Astrocyte of the cerebellum (primary cell): ENCODE measurements at regions not wholly inside any gene's neighbourhood (a gene's known extent, or its start where the extent isn't known, plus 50 kb on each side); places are given as distances from the start of the nearest gene placed in this dataset.

Source experiments
- DNase-seq: peaks from one replicate; pipeline ENCODE4 v3.0.0-alpha.2; 2011; ENCODE audit warnings: low read depth
- H3K4me3 ChIP-seq: 2 replicates; pipeline ENCODE4 v1.5.1; 2011; ENCODE audit warnings: mild to moderate bottlenecking, low read depth, low read length, moderate library complexity
- CTCF ChIP-seq: IDR thresholded peaks from 2 replicates; pipeline ENCODE4 v1.5.1; 2012; ENCODE audit warnings: low read length, low read depth, moderate library complexity, mild to moderate bottlenecking; ENCODE audit errors: missing control alignments
- in situ Hi-C: cut with HindIII; loops from 2 replicates; pipeline ENCODE4 v1.10.0; 2017; ENCODE audit warnings: low sequenced_read_pairs

GRCh38 chr14:80364274-80364673 is 153.0 kb upstream of the DIO2 start:
- no peak for DNase-seq
- peak; percentile 31 for TF ChIP-seq CTCF
- no peak overlapping the region for H3K4me3 ChIP-seq
- in situ Hi-C loops = no loop called here

DNA sequence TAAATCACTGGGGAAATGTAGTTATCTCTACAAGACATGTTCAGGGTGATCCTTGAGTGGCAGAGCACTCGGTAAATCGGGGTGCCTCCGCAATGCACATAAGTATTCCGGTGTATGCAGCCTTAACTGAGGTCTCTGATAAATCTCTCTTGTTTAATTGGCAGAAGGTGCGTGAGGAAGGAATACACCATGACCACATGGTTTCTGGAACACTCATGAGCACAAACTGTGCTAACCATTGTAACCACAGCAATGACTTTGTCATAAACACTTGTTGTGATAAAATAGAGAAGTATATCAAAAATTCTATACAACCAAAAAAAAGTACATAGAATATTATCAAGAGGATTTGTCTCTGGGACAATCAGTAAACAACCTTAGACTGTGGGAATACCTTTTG is 146.8 kb upstream of the DIO2 start:
- DNase-seq = no peak
- H3K4me3 ChIP-seq = no peak overlapping the region
- TF ChIP-seq CTCF = no peak
- in situ Hi-C loops = no loop called here

GRCh38 chr14:80356413-80356812 is 145.1 kb upstream of the DIO2 start:
- in situ Hi-C loops = no loop called here
- DNase-seq = no peak
- no peak overlapping the region for H3K4me3 ChIP-seq
- peak; percentile 66 for TF ChIP-seq CTCF

DNA sequence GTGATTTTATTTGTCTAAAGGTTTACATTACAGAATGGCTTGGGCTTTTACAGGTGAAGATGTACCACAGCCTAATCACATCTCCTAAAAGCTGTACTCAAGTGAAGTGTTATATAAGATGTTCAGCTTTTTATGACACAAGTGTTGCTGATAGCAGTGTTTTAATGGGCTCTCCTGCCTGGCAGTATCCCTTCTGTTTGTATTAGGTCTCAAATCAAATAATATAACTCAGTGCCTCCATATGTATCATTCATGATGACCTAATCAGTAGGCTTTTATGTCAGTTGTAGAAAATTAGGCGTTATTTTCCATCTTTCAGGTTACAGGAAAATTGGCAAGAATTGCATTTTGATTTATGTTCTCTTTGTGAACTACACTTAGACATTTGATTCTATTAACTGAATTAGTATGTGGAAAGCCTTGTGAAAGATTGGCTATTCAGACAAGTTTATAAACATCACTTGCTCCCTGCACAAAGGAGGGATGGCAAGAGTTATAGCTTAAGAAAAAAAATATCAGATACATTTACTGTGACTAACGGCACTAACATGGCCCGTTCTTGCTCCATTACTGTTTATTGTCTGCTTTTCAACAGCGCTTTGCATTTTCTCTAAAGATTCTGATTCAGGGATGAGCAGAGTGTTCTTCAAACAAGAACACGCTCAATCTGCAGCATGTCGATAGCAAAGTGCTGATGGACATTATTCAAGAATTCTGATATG is 143.7 kb upstream of the DIO2 start:
- in situ Hi-C loops = no loop called here
- no peak for DNase-seq
- no peak overlapping the region for H3K4me3 ChIP-seq
- no peak for TF ChIP-seq CTCF

DNA sequence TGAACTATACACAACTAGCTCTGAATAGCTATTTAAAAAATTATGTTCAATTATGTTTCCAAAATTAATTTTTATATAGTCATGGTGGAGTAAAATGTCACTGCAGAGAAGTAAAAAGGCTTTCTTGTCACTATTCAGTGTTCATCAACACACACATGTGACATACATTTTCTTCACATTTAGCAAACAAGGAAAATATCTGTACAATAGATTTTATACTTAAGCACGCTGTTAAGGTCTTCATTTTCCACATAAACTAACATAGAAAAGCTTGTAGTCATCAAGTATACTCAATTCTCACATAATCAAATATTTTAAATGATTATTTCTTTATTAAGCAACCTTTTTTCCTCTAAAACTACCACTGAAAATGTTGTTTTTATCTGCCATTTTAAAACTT is 141.2 kb upstream of the DIO2 start:
- in situ Hi-C loops = no loop called here
- no peak overlapping the region for H3K4me3 ChIP-seq
- no peak for DNase-seq
- no peak for TF ChIP-seq CTCF

- no peak for DNase-seq
- in situ Hi-C loops = no loop called here
- TF ChIP-seq CTCF = no peak
- no peak overlapping the region for H3K4me3 ChIP-seq
These were observed 139.4 kb upstream of the DIO2 start for GRCh38 chr14:80350707-80351106.
